GM18505 (cell line): ENCODE measurements at regions not wholly inside any gene's neighbourhood (a gene's known extent, or its start where the extent isn't known, plus 50 kb on each side); places are given as distances from the start of the nearest gene placed in this dataset.

Experiments used
- ATAC-seq: cut with Tn5 transposase; IDR thresholded peaks from one replicate; pipeline ENCODE4 v1.9.1; 2021; ENCODE audit not compliant: unreplicated experiment
- POLR2A ChIP-seq: IDR thresholded peaks from 4 replicates; pipeline ENCODE4 v1.6.1; 2011; ENCODE audit warnings: borderline replicate concordance; ENCODE audit not compliant: insufficient read depth, insufficient read length; ENCODE audit errors: extremely low read depth

- ATAC-seq: no peak
- no peak for TF ChIP-seq POLR2A
These were observed 49.9 kb downstream of the CHRM3 start for GRCh38 chr1:239436286-239436685.

- no peak for TF ChIP-seq POLR2A
- no peak for ATAC-seq
These were observed 51.5 kb downstream of the CHRM3 start for GRCh38 chr1:239437822-239438221.

GRCh38 chr1:239438891-239439290 lies 52.5 kb downstream of the CHRM3 start:
- TF ChIP-seq POLR2A: no peak
- no peak for ATAC-seq

GRCh38 chr1:239443361-239443760 lies 57.0 kb downstream of the CHRM3 start:
- TF ChIP-seq POLR2A: no peak
- ATAC-seq: no peak

GRCh38 chr1:239446611-239447010 lies 60.2 kb downstream of the CHRM3 start:
- ATAC-seq: no peak
- no peak for TF ChIP-seq POLR2A

- no peak for TF ChIP-seq POLR2A
- ATAC-seq: no peak
These were observed 62.5 kb downstream of the CHRM3 start for GRCh38 chr1:239448911-239449310.

GRCh38 chr1:239455743-239456142 lies 69.4 kb downstream of the CHRM3 start:
- no peak for ATAC-seq
- TF ChIP-seq POLR2A: no peak

- TF ChIP-seq POLR2A: no peak
These were observed 70.4 kb downstream of the CHRM3 start for GRCh38 chr1:239456788-239457187.

GRCh38 chr1:239457491-239458143 lies 71.2 kb downstream of the CHRM3 start:
- no peak for TF ChIP-seq POLR2A

More at GRCh38 chr1:239456788-239457187, 70.4 kb downstream of the CHRM3 start:
- no peak for ATAC-seq

GRCh38 chr1:239458144-239458500 lies 71.8 kb downstream of the CHRM3 start:
- no peak for ATAC-seq
- TF ChIP-seq POLR2A: no peak

More at GRCh38 chr1:239457491-239458143, 71.2 kb downstream of the CHRM3 start:
- ATAC-seq: no peak

GRCh38 chr1:239467730-239468129 lies 81.4 kb downstream of the CHRM3 start:
- TF ChIP-seq POLR2A: no peak
- ATAC-seq: no peak

GRCh38 chr1:239478069-239478468 lies 91.7 kb downstream of the CHRM3 start:
- no peak for TF ChIP-seq POLR2A
- no peak for ATAC-seq

- no peak for ATAC-seq
- no peak for TF ChIP-seq POLR2A
These were observed 97.0 kb downstream of the CHRM3 start for GRCh38 chr1:239483391-239483790.

- TF ChIP-seq POLR2A: no peak
- no peak for ATAC-seq
These were observed 107.5 kb downstream of the CHRM3 start for GRCh38 chr1:239493811-239494414.
